Prostate gland (tissue), 2 donors: ENCODE measurements at regions not wholly inside any gene's neighbourhood (a gene's known extent, or its start where the extent isn't known, plus 50 kb on each side); places are given as distances from the start of the nearest gene placed in this dataset.

Experiments used
- CTCF ChIP-seq, 4 experiments: fragments of 200-600 bp in 2 of 4; fragments of 450-650 bp in 2 of 4; sonication (generic) in 2 of 4; IDR thresholded peaks; 1 replicate in 3 of 4; 2 replicates in 1 of 4; pipeline ENCODE4 v1.5.1; 2016 to 2019; ENCODE audit warnings: antibody characterized with exemption in 4 of 4, mild to moderate bottlenecking in 2 of 4, moderate library complexity in 2 of 4
- POLR2AphosphoS5 ChIP-seq: sonication (generic); formaldehyde crosslinking; IDR thresholded peaks from one replicate; pipeline ENCODE4 v1.6.1; 2017; ENCODE audit warnings: antibody characterized with exemption

GRCh38 chr9:16337322-16338029, 533.0 kb downstream of the BNC2 start:
- TF ChIP-seq CTCF (IDR thresholded peaks at IDR 0.05) (no peak), POLR2AphosphoS5 (no peak)
